ENCODE measurements at regions not wholly inside any gene's neighbourhood (a gene's known extent, or its start where the extent isn't known, plus 50 kb on each side); places are given as distances from the start of the nearest gene placed in this dataset.
A peak's percentile ranks its signal among the peaks of the same experiment; 100 is the strongest.

DNA sequence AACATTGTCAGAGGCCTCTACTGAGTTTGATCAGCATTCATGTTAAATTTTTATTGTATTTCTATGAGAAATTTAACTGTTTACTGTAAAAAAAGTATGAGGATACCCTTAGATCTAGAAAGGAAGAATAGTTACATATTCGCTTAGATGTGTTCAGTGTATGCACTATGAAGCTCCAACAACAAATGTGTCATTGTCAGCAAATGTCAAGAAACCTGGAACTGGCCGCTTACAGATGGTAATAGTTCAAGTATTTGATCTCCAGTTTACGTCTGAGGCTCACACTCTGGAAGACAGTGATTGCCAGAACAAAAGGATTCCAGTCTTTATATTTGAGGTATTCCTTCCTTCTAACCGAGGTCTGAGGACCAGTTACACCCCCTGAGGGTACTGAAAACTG is 921.2 kb upstream of the LRRTM1 start:
- TF ChIP-seq CTCF (IDR thresholded peaks at IDR 0.05; ENCODE audit: low read length) (no peak), EZH2 (optimal IDR thresholded peaks at IDR 0.05; ENCODE audit: low read depth, low read length) (no peak), EZH2phosphoT487 (IDR thresholded peaks at IDR 0.05; ENCODE audit: low read length) (no peak)
- no peaks in the 10 kb centered on the region for H3K27me3 ChIP-seq (replicated peaks; ENCODE audit: insufficient read depth, low read length)
- H3K79me2 ChIP-seq (ENCODE audit: low read length), result no peaks in the 10 kb centered on the region
- H3F3A ChIP-seq (ENCODE audit: insufficient read depth, low read length), result no peaks in the 10 kb centered on the region
- no peak overlapping the region for H3K27ac ChIP-seq (ENCODE audit: low read length)
- H3K4me1 ChIP-seq (ENCODE audit: low read length), result no peaks in the 10 kb centered on the region
- DNase-seq, result no peak
- H3K4me3 ChIP-seq (ENCODE audit: low read length), result no peak overlapping the region
- H4K20me1 ChIP-seq (ENCODE audit: insufficient read depth, low read length), result no peaks in the 10 kb centered on the region
- no peaks in the 10 kb centered on the region for H3K9me2 ChIP-seq (replicated peaks; ENCODE audit: insufficient read depth, low read length)
- H2AFZ ChIP-seq (ENCODE audit: low read length), result no peak overlapping the region
- no peak overlapping the region for H3K4me2 ChIP-seq (ENCODE audit: low read depth, low read length)
- no peak overlapping the region for H3K9ac ChIP-seq (ENCODE audit: low read length)
- H3K9me3 ChIP-seq (replicated peaks; ENCODE audit: insufficient read depth, low read length), result no peaks in the 10 kb centered on the region
- no peaks in the 10 kb centered on the region for H3K36me3 ChIP-seq (replicated peaks; ENCODE audit: insufficient read depth, low read length)

GRCh38 chr2:81213598-81213997 is 909.0 kb upstream of the LRRTM1 start:
- no peaks in the 10 kb centered on the region for H3K9me3 ChIP-seq (replicated peaks; ENCODE audit: insufficient read depth, low read length)
- TF ChIP-seq CTCF (IDR thresholded peaks at IDR 0.05; ENCODE audit: low read length), result no peak
- no peak for TF ChIP-seq EZH2 (optimal IDR thresholded peaks at IDR 0.05; ENCODE audit: low read depth, low read length)
- TF ChIP-seq EZH2phosphoT487 (IDR thresholded peaks at IDR 0.05; ENCODE audit: low read length), result no peak
- H3K27ac ChIP-seq (ENCODE audit: low read length), result peak overlapping the region; percentile 16; the same call in 1 of the 2 replicates
- no peaks in the 10 kb centered on the region for H4K20me1 ChIP-seq (ENCODE audit: insufficient read depth, low read length)
- H3K27me3 ChIP-seq (replicated peaks; ENCODE audit: insufficient read depth, low read length), result no peaks in the 10 kb centered on the region
- peak overlapping the region; percentile 29; the same call in 1 of the 2 replicates for H3K4me2 ChIP-seq (ENCODE audit: low read depth, low read length)
- no peaks in the 10 kb centered on the region for H3F3A ChIP-seq (ENCODE audit: insufficient read depth, low read length)
- no peaks in the 10 kb centered on the region for H3K36me3 ChIP-seq (replicated peaks; ENCODE audit: insufficient read depth, low read length)
- peak; percentile 61 for DNase-seq
- no peaks in the 10 kb centered on the region for H3K79me2 ChIP-seq (ENCODE audit: low read length)
- H2AFZ ChIP-seq (ENCODE audit: low read length), result no peak overlapping the region
- no peaks in the 10 kb centered on the region for H3K9me2 ChIP-seq (replicated peaks; ENCODE audit: insufficient read depth, low read length)
- H3K4me3 ChIP-seq (ENCODE audit: low read length), result 0 out of 2 replicates have a peak overlapping the region, but pooled peaks have one; percentile 6
- no peaks in the 10 kb centered on the region for H3K4me1 ChIP-seq (ENCODE audit: low read length)
- H3K9ac ChIP-seq (ENCODE audit: low read length), result no peak overlapping the region

- Histone ChIP-seq H3K27me3 (replicated peaks; ENCODE audit: insufficient read depth, low read length) (no peaks in the 10 kb centered on the region), H3K27ac (ENCODE audit: low read length) (no peak overlapping the region), H3K36me3 (replicated peaks; ENCODE audit: insufficient read depth, low read length) (no peaks in the 10 kb centered on the region), H3K4me1 (ENCODE audit: low read length) (no peaks in the 10 kb centered on the region), H3K79me2 (ENCODE audit: low read length) (no peaks in the 10 kb centered on the region), H3K4me3 (ENCODE audit: low read length) (no peak overlapping the region), H2AFZ (ENCODE audit: low read length) (no peak overlapping the region), H3K9ac (ENCODE audit: low read length) (no peak overlapping the region), H3K4me2 (ENCODE audit: low read depth, low read length) (no peak overlapping the region), H4K20me1 (ENCODE audit: insufficient read depth, low read length) (no peaks in the 10 kb centered on the region), H3K9me2 (replicated peaks; ENCODE audit: insufficient read depth, low read length) (no peaks in the 10 kb centered on the region), H3F3A (ENCODE audit: insufficient read depth, low read length) (no peaks in the 10 kb centered on the region), H3K9me3 (replicated peaks; ENCODE audit: insufficient read depth, low read length) (no peaks in the 10 kb centered on the region)
- no peak for DNase-seq
- TF ChIP-seq EZH2phosphoT487 (IDR thresholded peaks at IDR 0.05; ENCODE audit: low read length), result no peak
- TF ChIP-seq EZH2 (optimal IDR thresholded peaks at IDR 0.05; ENCODE audit: low read depth, low read length), result no peak
- TF ChIP-seq CTCF (IDR thresholded peaks at IDR 0.05; ENCODE audit: low read length), result no peak
These were observed 901.7 kb upstream of the LRRTM1 start for GRCh38 chr2:81206216-81206615.
